HG02981 (cell line): ENCODE measurements at regions not wholly inside any gene's neighbourhood (a gene's known extent, or its start where the extent isn't known, plus 50 kb on each side); places are given as distances from the start of the nearest gene placed in this dataset.
"Not testable (repeated sequence)": the region's sequence is repeated elsewhere in the genome, so short reads cannot be mapped to it uniquely, and the experiment has no call there.

Source experiments
- ATAC-seq: cut with Tn5 transposase; IDR thresholded peaks from one replicate; pipeline ENCODE4 v1.9.1; 2021; ENCODE audit warnings: mild to moderate bottlenecking, moderate library complexity; ENCODE audit not compliant: unreplicated experiment

DNA sequence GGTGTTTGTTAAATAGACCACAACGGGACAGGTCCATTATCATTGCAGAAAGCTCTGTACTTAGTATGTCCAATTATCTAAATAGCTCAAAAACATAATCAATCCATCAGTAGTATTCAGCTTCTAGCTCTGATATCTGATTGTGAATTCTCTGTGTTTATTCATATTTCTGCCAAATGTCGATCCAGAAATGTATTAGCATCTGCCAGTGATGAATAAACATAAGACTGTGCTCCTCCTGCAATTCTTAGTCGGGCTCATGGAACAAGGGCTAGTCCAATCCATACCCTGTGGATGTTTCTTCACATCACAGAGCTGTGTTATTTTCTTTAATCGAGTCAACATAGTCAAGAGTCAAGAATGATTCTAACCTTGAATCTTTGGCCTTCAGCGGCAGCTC lies 1612.1 kb upstream of the WWC1 start:
- ATAC-seq = no peak

DNA sequence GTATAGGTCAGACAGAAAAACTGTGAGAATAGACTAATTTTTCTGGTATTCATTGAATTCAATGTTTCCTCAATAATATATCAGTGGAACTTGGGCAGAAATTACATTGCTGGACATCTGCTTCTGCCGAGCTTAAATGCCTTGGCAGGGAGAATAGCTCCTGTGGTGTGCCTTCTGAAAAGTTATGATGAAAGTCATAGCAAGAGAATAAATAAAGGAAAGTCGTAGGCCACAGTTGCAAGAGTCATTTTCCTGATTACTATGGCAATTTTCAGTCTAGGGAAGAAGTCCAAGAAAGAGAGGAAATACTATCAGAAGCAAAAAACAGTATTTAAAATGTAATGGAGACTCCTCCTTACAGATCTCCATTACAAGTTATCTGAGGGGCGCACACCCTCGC lies 1596.1 kb upstream of the WWC1 start:
- ATAC-seq = no peak

DNA sequence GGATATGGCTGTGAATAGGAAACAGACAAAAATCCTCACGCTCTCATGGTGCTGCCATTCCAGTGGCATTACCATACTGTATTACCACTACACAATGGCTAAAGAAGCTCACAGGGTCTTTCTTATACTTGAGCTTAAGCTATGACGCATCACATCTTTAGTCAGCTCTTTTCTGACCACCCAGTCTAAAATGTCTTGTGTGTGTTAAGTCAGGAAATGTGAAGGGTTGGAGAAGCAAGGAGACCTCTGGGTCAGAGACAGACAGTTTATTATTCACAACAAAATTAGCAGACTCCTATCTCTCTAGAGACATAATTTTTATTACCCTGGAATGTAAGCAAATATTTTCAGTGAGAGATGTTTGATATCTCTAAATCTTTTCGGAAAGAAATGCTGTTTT lies 1583.2 kb upstream of the WWC1 start:
- no peak for ATAC-seq

DNA sequence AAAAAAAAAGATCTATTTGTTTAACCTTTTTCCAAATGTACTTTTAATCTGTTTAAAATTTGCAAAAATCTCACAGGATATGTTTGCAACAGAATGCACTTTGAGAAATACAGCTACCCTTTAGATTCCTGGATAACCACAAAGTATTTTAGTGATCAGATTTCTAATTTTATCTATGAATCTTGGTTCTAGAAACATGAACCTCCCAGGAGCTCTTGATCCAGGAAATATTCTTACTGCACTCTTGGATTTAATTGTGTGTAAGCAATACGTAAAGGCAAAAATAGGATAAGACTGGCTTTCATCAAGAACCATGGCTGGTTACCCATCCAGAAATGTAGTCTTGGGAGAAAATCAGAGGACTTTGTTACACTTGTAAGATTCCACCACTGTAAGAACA lies 1581.8 kb upstream of the WWC1 start:
- ATAC-seq = no peak

DNA sequence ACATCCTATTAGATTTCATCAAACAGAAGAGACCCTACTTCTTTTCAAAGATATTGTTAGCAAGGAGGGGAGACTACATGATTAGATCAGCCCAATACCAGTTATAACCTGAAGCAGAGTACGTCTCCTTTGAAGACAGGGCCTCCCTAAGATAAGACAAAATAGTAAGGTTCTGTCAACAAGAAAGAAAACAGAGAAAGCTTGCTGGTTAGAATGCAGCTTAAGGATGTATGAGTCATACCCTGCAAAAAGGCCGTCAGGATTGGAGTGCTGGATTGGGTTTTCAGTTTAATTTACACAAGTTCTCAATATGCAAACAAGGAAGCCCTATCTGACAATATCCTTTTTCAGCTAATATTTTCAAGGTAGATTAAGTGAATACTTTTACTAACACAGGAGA lies 1581.2 kb upstream of the WWC1 start:
- ATAC-seq = no peak

DNA sequence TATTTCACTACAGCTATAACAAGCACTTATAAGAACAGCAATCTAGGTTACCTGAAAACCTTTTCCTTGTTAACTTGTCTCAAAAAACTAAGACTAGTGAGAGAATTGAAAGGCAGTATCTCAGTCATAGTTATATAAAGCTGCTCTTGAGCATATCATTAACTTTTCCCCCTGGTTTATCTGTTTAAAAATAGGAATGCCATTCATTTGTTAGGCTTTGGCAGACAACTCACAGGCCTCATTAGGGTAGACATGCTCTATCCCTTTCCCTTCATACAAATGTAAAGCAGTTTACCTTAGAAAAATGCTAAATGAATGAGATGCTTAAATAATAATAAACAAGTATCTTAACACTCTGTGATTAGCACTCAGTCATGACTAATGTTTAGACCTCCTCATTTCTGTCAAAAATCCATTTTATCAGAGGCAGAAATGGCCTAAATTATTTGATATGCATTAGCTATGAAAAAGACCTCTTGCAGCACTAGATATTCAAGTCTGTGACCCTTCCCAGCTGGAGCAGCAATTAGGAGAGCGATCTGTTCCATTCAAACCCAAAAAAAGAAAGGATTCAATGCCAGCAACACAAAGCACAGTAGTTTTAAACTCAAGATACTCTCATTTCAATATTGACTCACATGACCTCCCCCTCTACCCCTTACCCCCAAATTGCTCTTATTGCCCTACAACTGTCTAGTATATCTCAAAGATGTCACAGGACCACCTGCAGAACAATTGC lies 1578.8 kb upstream of the WWC1 start:
- ATAC-seq = no peak

DNA sequence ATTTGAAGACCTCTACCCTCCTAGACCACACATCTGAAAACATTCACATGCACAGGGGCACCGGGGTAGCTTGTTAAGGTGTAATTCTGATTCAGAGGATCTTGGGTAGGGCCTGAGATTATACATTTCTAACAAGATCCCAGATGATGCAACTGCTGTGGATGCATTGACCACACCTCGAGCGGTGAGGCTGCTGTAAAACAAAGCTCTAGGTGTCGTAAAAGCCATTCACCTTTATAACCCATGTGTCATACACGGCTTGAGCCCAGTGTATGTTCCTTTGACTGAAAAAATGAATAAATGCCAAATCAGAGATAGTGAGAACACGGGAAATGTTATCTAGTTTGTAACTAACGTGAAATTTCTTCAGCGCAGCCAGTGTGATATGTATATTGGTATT lies 1578.2 kb upstream of the WWC1 start:
- no peak for ATAC-seq

DNA sequence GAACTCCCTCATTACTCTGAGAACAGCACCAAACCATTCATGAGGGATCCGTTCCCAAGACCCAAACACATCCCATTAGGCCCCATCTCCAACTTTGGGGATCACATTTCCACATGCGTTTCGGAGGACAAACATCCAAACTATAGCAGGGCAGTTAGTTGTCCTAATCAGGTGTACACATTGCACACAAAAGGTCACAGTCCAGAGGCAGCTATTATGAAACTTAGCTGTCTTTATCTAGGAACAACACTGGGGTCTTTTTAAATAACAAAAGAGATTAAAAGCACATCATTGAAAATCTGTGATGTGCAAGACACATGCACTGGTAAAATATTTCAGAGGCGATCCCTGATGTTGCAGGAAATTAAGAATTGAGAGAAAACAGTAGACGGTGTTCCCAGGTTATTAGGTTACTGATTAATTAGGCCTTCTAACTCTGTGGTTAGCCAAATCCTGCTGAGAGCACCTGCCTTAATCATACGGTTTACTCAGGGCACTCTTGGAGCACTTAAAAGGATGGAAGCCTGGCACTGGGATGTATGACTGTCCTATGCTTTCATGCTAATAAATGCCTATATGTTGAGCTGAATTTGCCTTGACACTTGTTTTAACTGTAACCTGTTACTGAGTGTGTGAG lies 1574.5 kb upstream of the WWC1 start:
- ATAC-seq = no peak

DNA sequence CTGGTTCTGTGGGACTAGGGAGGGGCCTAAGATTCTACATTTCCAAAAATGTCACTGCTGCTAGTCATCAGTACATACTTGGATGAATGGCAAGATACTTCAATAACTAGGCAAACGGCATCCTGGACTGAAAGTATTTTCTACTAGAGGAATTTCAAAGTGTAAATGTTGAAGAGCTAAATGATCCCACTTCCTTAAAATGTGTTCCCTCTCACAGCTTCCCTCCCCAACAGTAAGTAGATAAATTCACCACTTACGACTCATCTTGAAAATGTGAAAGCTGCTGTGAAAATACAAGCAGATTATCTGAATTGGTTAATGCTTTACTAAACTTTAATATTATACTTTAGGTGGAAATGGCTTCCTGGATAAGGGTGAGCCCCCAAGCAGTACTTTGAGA lies 1571.5 kb upstream of the WWC1 start:
- no peak for ATAC-seq

DNA sequence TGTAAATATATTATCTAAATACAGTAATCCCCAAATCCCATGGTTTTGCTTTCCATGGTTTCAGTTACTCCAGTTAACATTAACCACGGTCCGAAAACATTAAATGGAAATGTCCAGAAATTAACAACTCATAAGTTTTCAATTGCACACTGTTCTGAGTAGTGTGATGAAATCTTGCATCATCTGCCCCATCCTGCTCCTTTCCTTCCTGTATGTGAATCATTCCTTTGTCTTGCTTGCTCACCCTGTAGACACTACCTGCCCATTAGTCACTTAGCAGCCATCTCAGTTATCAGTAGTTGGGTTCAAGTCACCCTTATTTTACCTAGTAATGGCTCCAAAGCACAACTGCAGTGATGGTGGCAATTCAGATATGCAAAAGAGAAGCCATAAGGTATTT lies 1568.5 kb upstream of the WWC1 start:
- ATAC-seq = no peak

DNA sequence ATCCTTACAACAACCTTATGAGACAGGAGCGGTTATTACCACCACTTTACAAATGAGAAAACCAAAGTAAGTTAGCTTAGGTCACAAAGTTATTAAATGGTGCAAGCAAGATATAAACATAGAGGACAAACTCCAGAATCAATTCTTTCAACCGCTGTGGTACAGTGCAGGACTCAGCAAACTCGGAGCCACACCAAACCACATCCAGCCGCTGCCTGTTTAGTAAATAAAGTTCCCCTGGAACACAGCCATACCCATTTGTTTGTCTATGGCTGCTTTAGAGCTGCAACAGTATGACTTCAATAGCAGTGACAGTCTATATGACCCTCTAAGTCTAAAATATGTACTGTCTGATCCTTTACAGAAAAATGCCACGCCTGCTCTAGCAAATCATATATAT lies 1567.2 kb upstream of the WWC1 start:
- no peak for ATAC-seq

DNA sequence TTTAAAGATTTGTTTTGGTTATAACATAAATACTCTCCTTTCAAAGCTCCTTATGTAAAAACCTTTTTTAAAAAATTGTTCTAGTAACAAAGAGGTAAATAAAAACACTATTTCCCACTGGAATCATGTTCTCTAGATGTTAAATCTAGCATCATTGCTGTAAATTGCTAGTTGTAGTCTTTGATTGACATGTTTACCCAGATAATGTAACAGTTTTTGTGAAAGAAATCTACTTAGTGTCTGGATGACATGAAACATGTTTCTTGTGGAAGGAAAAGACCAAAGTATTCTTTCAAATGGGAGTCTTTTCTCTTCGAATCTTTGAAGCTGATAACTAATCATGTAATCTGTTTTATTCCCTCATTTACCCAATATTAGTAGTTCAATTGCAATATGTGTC lies 1565.9 kb upstream of the WWC1 start:
- no peak for ATAC-seq

DNA sequence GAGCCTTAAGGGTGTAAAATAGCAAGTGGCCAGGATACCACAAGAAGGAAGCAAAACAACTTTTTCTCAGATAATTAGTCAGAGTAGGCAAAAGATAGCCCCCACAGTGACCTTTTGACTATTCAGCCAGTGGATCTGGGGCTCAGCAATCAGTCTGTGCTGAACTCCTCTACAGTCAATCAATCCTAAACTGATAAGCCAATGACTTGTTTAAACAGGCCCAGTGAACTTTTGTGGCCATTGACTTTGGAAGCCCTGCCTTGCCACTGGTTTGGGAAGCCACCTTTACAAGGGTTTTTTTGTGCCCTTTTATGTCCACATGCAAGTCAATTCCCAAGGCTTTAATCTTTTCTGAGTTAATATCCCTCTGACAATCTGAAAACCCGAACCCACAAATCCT lies 1565.0 kb upstream of the WWC1 start:
- ATAC-seq = no peak

DNA sequence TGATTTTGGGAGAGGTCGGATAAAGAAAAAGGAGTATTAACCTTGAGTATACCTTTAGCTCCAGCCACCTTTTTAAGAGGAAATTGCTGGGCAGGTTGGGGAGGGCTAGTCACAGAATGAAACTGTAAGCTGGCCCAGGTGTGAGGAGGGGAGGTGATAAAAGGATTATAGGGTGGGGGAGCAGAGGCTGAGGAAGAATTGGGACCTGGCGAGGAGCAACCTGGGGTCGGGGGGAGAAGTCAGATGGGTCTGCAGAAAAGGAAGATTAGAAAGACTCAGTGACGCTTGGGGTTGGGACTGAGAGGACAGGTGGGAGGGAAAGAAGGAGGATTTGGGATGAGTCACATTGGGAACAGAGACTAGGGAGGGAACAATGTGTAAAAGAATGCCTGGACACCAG lies 1548.5 kb upstream of the WWC1 start:
- not testable (repeated sequence) for ATAC-seq

DNA sequence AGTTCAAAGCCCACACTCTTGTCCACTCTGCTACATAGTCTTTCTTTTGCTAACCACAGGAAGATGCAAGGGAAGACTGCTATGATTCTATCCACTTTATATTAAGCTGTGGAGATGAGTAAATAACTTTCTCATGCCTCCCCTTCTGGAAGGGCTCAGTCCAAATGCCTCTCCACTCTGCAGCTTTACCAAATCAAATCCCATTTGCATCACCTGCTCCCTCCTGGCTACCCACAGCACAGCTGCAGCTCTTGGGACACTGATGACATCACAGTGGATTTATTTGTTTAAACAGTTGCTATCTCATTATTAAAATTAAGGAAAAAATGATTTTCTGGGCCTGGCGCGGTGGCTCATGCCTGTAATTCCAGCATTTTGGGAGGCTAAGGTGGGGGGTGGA lies 1544.9 kb upstream of the WWC1 start:
- ATAC-seq = no peak

DNA sequence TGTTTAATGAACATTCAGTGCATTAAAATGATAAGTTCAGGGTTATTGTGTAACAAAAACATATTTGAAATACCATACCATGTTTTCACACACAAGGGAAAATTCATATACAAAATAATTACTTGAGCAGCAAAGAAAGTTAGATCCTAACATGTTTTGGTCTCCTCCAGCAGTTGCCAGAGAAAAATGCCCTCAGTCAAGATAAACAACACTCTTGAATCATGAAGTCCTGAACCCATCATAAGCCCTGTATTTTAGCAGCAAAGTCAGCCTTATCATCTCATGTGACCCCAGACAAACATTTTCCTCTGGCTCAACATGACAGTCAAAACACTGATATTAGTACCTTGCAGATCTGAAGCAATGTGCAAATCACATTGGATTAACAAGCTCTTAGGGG lies 1541.1 kb upstream of the WWC1 start:
- ATAC-seq = no peak

DNA sequence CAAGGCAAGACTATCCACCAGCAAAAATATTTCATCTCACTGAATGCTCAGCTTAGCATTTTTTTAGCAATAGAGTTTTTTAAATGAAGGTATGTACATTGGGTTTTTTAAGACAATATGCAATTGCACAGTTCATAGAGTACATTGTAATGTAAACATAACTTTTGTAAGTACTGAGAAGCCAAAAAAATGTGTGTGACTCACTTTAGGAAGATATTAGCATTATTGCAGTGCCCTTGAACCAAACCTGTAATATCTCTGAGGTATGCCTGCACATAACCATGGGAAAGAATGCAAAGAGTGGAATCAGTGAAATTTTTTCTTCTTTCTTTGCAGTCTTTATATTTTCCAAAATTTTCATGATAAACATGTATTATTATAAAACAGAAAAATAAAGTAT lies 1533.3 kb upstream of the WWC1 start:
- no peak for ATAC-seq

DNA sequence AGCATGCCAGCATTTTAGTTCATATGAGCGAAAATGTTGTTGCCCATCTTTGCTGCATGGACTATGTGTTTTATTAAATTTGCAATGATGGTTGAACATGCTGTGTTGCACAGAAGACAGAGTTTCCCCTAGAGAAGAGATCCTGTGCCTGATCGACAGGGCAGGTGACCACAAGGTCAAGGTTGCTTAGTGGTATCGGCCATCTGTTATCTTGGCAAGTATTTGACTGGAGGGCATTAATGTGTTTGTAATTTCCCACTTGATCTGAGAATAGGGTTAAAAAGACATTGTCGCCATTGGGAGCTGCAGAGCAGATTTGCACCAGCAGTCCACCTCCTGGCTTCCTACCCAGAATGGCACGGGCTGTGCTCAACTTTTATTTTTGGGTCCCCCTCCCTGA lies 1523.6 kb upstream of the WWC1 start:
- no peak for ATAC-seq

DNA sequence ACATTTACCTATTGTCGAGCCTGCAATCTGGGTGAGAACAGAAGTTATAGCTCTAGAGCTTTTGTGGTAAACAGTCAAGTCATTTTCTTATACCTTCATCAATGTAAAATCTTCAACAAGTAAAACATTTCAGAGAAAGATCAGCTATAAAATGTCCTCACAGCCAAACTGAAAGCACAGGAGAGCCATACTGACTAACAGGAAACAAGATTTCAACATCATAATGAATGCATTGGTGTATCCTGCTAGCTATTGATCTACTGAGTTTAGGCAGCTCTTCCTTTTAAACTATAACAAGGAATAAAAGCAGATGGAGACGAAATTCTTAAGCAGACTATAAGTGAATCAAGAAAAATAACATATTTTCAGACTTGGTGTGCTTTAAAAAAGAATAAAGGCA lies 1522.9 kb upstream of the WWC1 start:
- ATAC-seq = no peak

DNA sequence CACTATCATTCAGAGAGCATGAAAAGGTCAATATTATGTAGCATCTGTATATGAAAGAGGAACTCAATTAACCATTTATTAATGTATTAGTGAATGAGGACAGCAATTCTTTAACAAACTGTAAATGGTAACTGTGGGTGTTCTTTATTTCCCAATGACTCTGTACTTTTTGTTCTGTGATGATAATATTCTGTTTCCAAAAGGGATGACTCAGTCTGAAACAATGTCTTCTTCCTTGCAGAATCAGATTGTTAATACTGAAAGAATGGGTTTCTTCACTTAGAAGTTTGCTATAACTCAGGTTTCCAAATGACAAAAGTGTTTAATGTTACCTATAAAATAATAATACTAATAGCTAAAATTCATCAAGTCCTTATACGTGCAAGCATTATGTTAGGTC lies 1518.7 kb upstream of the WWC1 start:
- ATAC-seq = no peak

DNA sequence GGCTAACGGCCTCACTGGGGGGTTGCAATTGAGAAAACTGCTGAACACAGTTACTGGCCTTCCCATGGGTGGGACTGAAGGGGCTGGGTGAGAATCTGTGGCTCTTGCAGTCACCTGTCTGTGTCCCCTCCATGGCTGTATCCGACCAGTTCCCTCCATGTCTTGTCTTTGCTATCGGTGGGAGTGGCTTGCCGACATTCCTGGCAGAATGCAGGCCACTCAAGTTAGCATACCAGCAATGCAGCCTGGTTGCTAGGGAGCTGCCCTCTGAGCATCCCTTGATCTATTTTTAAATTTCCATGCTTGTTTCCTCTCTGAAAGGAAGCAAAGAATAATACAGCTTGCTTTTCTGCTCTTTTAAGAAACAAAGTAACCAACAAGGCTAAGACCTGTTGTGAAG lies 1509.7 kb upstream of the WWC1 start:
- no peak for ATAC-seq

DNA sequence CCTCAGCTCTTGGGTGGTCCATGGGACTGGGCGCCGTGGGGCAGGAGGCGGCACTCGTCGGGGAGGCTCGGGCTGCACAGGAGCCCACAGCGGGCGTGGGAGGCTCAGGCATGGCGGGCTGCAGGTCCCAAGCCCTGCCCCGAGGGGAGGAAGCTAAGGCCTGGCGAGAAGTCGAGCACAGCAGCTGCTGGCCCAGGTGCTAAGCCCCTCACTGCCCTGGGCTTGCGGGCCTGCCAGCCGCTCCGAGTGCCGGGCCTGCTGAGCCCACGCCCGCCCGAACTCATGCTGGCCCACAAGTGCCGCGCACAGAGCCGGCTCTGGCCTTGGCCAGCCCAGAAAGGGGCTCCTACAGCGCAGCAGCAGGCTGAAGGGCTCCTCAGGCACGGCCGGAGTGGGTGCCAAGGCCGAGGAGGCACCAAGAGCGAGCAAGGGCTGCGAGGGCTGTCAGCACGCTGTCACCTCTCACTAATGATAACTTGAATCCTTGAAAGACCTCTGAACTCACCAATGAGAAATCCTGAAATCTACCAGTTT lies 1506.8 kb upstream of the WWC1 start:
- ATAC-seq = no peak

DNA sequence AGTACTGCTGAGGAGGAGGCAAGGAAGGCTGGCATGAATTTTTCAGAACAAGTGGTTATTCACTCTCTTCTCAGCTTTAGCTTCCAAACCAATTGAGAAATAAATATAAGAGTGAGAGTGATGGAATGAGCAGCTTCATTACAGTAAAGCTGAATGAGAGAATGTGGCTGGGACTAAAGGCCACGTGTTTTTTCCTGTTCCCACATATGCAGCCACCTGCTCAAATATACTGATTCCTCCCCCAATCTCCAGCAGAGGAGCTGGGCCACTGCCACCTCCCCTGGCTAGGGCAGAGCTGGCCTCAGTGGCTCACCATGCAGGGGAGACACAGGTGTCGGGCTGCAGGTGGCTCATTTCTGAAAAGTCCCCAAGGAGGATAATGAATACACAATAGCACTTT lies 1505.3 kb upstream of the WWC1 start:
- ATAC-seq = no peak
